Neural cell (in vitro differentiated cells): ENCODE measurements at regions not wholly inside any gene's neighbourhood (a gene's known extent, or its start where the extent isn't known, plus 50 kb on each side); places are given as distances from the start of the nearest gene placed in this dataset.

Experiments
- H2AFZ ChIP-seq: fragments of 200-600, 300-800 bp; sonication (generic), shearing (Covaris generic); 2 replicates; pipeline ENCODE4 v1.6.0; 2014; ENCODE audit warnings: low read depth, mild to moderate bottlenecking, antibody characterized with exemption, low read length, moderate library complexity
- H3F3A ChIP-seq: fragments of 200-600 bp; shearing (Covaris generic); 2 replicates; pipeline ENCODE4 v1.6.1; 2016; ENCODE audit warnings: mild to moderate bottlenecking, moderate library complexity, mixed read lengths, antibody characterized with exemption, low read length; ENCODE audit not compliant: insufficient read depth, poor library complexity, severe bottlenecking
- H3K27ac ChIP-seq: fragments of 200-600, 300-800 bp; sonication (generic), shearing (Covaris generic); 2 replicates; pipeline ENCODE4 v1.5.1; 2014; ENCODE audit warnings: mild to moderate bottlenecking, low read length, moderate library complexity
- H3K27me3 ChIP-seq: fragments of 300-800, 200-600 bp; sonication (generic), shearing (Covaris generic); 2 replicates; pipeline ENCODE4 v1.6.0; 2014; ENCODE audit warnings: mild to moderate bottlenecking, low read depth, low read length, moderate library complexity; ENCODE audit not compliant: insufficient read depth
- H3K36me3 ChIP-seq: fragments of 300-800, 200-600 bp; sonication (generic), shearing (Covaris generic); 2 replicates; pipeline ENCODE4 v1.5.1; 2014; ENCODE audit warnings: mild to moderate bottlenecking, antibody characterized with exemption, low read length, moderate library complexity; ENCODE audit not compliant: insufficient read depth
- H3K4me2 ChIP-seq: fragments of 300-800, 200-600 bp; sonication (generic), shearing (Covaris generic); 2 replicates; pipeline ENCODE4 v1.6.0; 2014; ENCODE audit warnings: mild to moderate bottlenecking, low read length
- H3K4me3 ChIP-seq: fragments of 300-800, 200-600 bp; sonication (generic), shearing (Covaris generic); 2 replicates; pipeline ENCODE4 v1.5.1; 2014; ENCODE audit warnings: mild to moderate bottlenecking, low read length, moderate library complexity
- H3K79me2 ChIP-seq: fragments of 200-600 bp; shearing (Covaris generic); replicated peaks from 2 replicates; pipeline ENCODE4 v1.6.0; 2014; ENCODE audit warnings: mild to moderate bottlenecking, low read length, moderate library complexity; ENCODE audit not compliant: insufficient read depth
- H3K9ac ChIP-seq: fragments of 300-800, 200-600 bp; sonication (generic), shearing (Covaris generic); 2 replicates; pipeline ENCODE4 v1.6.1; 2016; ENCODE audit warnings: mild to moderate bottlenecking, low read length, mixed read lengths
- H3K9me2 ChIP-seq: fragments of 200-600 bp; shearing (Covaris generic); 2 replicates; pipeline ENCODE4 v1.6.1; 2016; ENCODE audit warnings: mild to moderate bottlenecking, low read length, mixed read lengths; ENCODE audit not compliant: insufficient read depth
- H3K9me3 ChIP-seq: fragments of 200-600, 300-800 bp; sonication (generic), shearing (Covaris generic); 2 replicates; pipeline ENCODE4 v1.6.1; 2016; ENCODE audit warnings: mild to moderate bottlenecking, mixed run types, low read length, moderate library complexity, mixed read lengths
- H4K20me1 ChIP-seq: fragments of 200-600 bp; shearing (Covaris generic); 2 replicates; pipeline ENCODE4 v1.6.1; 2016; ENCODE audit warnings: mild to moderate bottlenecking, mixed run types; ENCODE audit not compliant: insufficient read depth
- EZH2 ChIP-seq: fragments of 200-600, 300-800 bp; shearing (Covaris generic), sonication (generic); IDR thresholded peaks from 2 replicates; pipeline ENCODE4 v1.6.1; 2014; ENCODE audit warnings: antibody characterized with exemption, low read length, borderline replicate concordance, mild to moderate bottlenecking; ENCODE audit not compliant: insufficient read depth, poor library complexity, severe bottlenecking
- MXI1 ChIP-seq: fragments of 450-650 bp; conservative IDR thresholded peaks from 2 replicates; pipeline ENCODE4 v1.6.1; 2014; ENCODE audit warnings: antibody characterized with exemption, mild to moderate bottlenecking; ENCODE audit not compliant: poor library complexity, severe bottlenecking
- RAD21 ChIP-seq: fragments of 450-650 bp; conservative IDR thresholded peaks from 2 replicates; pipeline ENCODE4 v1.6.1; 2014; ENCODE audit warnings: antibody characterized with exemption, mild to moderate bottlenecking, moderate library complexity
- SMC3 ChIP-seq: fragments of 450-650 bp; conservative IDR thresholded peaks from 2 replicates; pipeline ENCODE4 v1.6.1; 2014; ENCODE audit warnings: antibody characterized with exemption, mild to moderate bottlenecking, moderate library complexity; ENCODE audit not compliant: poor library complexity
- TAF1 ChIP-seq: IDR thresholded peaks from 2 replicates; pipeline ENCODE4 v1.6.1; 2012; ENCODE audit warnings: low read depth
- TF ChIP-seq, protein P1 (sequence below): fragments of 450-650 bp; IDR thresholded peaks from 2 replicates; pipeline ENCODE4 v1.5.1; 2014; ENCODE audit warnings: antibody characterized with exemption, mild to moderate bottlenecking, moderate library complexity; ENCODE audit not compliant: poor library complexity, severe bottlenecking
- TF ChIP-seq, protein P2 (sequence below): IDR thresholded peaks from 2 replicates; pipeline ENCODE4 v1.6.1; 2012; ENCODE audit warnings: borderline replicate concordance

DNA sequence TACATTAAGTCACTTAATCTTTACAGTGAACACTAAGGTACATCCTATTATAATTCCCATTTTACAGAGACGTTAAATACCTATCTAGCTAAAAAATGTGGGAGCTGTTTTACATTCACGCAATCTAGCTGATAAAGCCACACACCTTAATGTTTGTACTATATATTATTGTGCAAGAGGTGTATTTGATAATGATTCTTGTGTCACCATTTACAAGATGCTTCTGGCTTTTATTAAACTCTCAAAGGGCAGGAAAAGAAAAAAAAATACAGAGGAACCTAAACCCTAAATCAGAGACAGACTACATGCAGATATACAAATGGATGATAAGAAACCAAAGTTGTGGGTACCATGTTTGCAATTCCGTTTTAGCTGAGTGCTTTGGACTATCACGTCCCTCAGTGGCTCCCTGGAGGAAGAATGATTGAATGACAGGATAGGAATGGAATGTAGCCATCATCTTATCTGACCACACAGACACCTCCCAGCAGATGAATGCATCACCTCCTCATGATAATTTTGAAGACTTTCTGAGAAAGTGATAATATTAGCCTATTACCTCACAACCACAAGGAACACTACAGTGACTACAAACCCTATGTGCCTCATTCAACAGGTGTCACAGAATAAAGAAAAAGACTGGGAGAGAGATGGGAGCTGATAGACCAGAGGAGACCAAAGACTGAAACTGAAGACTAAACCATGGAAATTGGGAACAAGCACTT, 230.5 kb upstream of the SERP2 start:
- no peak overlapping the region for H3K9ac ChIP-seq
- H3K79me2 ChIP-seq = no peaks in the 10 kb centered on the region
- H2AFZ ChIP-seq = no peak overlapping the region
- no peak overlapping the region for H3K4me2 ChIP-seq
- H3K36me3 ChIP-seq = no peaks in the 10 kb centered on the region
- no peak overlapping the region for H3K4me3 ChIP-seq
- H3K27me3 ChIP-seq = no peaks in the 10 kb centered on the region
- no peaks in the 10 kb centered on the region for H4K20me1 ChIP-seq
- H3K9me2 ChIP-seq = no peaks in the 10 kb centered on the region
- TF ChIP-seq, protein P1, sequence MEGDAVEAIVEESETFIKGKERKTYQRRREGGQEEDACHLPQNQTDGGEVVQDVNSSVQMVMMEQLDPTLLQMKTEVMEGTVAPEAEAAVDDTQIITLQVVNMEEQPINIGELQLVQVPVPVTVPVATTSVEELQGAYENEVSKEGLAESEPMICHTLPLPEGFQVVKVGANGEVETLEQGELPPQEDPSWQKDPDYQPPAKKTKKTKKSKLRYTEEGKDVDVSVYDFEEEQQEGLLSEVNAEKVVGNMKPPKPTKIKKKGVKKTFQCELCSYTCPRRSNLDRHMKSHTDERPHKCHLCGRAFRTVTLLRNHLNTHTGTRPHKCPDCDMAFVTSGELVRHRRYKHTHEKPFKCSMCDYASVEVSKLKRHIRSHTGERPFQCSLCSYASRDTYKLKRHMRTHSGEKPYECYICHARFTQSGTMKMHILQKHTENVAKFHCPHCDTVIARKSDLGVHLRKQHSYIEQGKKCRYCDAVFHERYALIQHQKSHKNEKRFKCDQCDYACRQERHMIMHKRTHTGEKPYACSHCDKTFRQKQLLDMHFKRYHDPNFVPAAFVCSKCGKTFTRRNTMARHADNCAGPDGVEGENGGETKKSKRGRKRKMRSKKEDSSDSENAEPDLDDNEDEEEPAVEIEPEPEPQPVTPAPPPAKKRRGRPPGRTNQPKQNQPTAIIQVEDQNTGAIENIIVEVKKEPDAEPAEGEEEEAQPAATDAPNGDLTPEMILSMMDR = no peak
- H3K9me3 ChIP-seq = no peaks in the 10 kb centered on the region
- H3F3A ChIP-seq = no peaks in the 10 kb centered on the region
- H3K27ac ChIP-seq = no peak overlapping the region

DNA sequence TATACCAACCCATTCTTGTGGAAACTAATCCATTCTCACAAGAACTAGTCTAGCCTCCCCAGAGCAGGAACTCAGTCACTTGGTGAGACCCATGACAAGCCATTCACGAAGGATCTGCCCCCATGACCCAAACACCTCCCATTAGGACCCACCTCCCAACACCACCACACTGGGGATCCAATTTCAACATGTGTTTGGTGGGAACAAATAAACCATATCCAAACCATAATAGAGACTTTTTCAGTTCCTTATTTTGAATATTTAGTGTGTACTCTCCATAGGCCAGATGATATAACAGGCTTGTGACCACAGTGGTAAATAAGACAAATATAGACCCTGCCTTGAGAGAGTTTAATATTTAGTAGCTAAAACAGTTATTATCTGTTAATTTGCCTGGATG, 227.5 kb upstream of the SERP2 start:
- no peak overlapping the region for H3K27ac ChIP-seq
- H3F3A ChIP-seq = no peaks in the 10 kb centered on the region
- H3K9ac ChIP-seq = no peak overlapping the region
- no peaks in the 10 kb centered on the region for H3K27me3 ChIP-seq
- no peak overlapping the region for H2AFZ ChIP-seq
- TF ChIP-seq RAD21 (no peak), TAF1 (no peak), SMC3 (no peak)
- TF ChIP-seq, protein P1 = no peak
- TF ChIP-seq, protein P2, sequence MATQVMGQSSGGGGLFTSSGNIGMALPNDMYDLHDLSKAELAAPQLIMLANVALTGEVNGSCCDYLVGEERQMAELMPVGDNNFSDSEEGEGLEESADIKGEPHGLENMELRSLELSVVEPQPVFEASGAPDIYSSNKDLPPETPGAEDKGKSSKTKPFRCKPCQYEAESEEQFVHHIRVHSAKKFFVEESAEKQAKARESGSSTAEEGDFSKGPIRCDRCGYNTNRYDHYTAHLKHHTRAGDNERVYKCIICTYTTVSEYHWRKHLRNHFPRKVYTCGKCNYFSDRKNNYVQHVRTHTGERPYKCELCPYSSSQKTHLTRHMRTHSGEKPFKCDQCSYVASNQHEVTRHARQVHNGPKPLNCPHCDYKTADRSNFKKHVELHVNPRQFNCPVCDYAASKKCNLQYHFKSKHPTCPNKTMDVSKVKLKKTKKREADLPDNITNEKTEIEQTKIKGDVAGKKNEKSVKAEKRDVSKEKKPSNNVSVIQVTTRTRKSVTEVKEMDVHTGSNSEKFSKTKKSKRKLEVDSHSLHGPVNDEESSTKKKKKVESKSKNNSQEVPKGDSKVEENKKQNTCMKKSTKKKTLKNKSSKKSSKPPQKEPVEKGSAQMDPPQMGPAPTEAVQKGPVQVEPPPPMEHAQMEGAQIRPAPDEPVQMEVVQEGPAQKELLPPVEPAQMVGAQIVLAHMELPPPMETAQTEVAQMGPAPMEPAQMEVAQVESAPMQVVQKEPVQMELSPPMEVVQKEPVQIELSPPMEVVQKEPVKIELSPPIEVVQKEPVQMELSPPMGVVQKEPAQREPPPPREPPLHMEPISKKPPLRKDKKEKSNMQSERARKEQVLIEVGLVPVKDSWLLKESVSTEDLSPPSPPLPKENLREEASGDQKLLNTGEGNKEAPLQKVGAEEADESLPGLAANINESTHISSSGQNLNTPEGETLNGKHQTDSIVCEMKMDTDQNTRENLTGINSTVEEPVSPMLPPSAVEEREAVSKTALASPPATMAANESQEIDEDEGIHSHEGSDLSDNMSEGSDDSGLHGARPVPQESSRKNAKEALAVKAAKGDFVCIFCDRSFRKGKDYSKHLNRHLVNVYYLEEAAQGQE = no peak
- no peaks in the 10 kb centered on the region for H4K20me1 ChIP-seq
- H3K9me2 ChIP-seq = no peaks in the 10 kb centered on the region
- no peaks in the 10 kb centered on the region for H3K36me3 ChIP-seq
- no peak overlapping the region for H3K4me2 ChIP-seq
- no peaks in the 10 kb centered on the region for H3K9me3 ChIP-seq
- no peaks in the 10 kb centered on the region for H3K79me2 ChIP-seq
- H3K4me3 ChIP-seq = no peak overlapping the region

DNA sequence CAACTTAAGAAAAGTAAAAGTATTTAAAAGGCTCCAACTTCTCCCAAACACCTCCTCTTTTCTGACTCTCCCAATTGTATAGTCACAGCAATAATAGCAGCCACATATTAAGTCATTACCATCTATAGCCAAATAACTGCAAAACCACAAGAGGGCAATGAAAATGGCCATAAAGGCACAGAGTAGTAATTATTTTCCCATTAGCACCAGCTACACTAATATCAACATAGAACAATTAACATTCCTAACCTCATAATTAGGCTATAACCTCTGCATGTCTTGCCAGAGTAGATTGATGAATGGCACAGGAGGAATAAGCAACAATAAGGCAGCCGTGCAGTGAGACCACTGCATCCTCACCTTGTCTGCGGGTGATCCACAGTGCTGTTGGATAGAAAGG, 226.4 kb upstream of the SERP2 start:
- Histone ChIP-seq H3F3A (no peaks in the 10 kb centered on the region), H2AFZ (no peak overlapping the region), H3K4me3 (no peak overlapping the region), H3K27me3 (no peaks in the 10 kb centered on the region), H3K9ac (no peak overlapping the region), H3K27ac (no peak overlapping the region), H3K79me2 (no peaks in the 10 kb centered on the region), H3K9me2 (no peaks in the 10 kb centered on the region), H3K9me3 (no peaks in the 10 kb centered on the region), H4K20me1 (no peaks in the 10 kb centered on the region), H3K36me3 (no peaks in the 10 kb centered on the region), H3K4me2 (no peak overlapping the region)
- TF ChIP-seq TAF1 = no peak
- TF ChIP-seq MXI1 = no peak
- TF ChIP-seq, protein P2 = no peak
- TF ChIP-seq, protein P1 = no peak
- TF ChIP-seq EZH2 = no peak
